RWPE2 (cell line): ENCODE measurements at regions not wholly inside any gene's neighbourhood (a gene's known extent, or its start where the extent isn't known, plus 50 kb on each side); places are given as distances from the start of the nearest gene placed in this dataset.
A peak's percentile ranks its signal among the peaks of the same experiment; 100 is the strongest.

ENCODE experiments used
- ATAC-seq: fragments of 200-7000 bp; cut with Tn5 transposase; 3 replicates; pipeline ENCODE4 v1.9.1; 2021; ENCODE audit warnings: low read depth
- DNase-seq: peaks from one replicate; pipeline ENCODE4 v3.0.0-alpha.2; 2020; ENCODE audit warnings: low spot score
- H3K27ac ChIP-seq: fragments of 450-650 bp; 2 replicates; pipeline ENCODE4 v1.5.1; 2017; ENCODE audit warnings: mild to moderate bottlenecking; ENCODE audit not compliant: poor library complexity, severe bottlenecking
- H3K27me3 ChIP-seq: fragments of 250-450 bp; sonication (Bioruptor Pico); 2 replicates; pipeline ENCODE4 v1.5.1; 2021; ENCODE audit warnings: mild to moderate bottlenecking, moderate library complexity; ENCODE audit not compliant: insufficient read depth, poor library complexity, severe bottlenecking
- H3K36me3 ChIP-seq: fragments of 250-450 bp; sonication (Bioruptor Pico); 2 replicates; pipeline ENCODE4 v1.5.1; 2020; ENCODE audit warnings: low read depth, mild to moderate bottlenecking, moderate library complexity
- H3K4me1 ChIP-seq: fragments of 250-450 bp; sonication (Bioruptor Pico); 2 replicates; pipeline ENCODE4 v1.5.1; 2021; ENCODE audit warnings: mild to moderate bottlenecking, moderate library complexity; ENCODE audit not compliant: insufficient read depth, poor library complexity, severe bottlenecking
- H3K4me3 ChIP-seq: fragments of 250-450 bp; sonication (Bioruptor Pico); 2 replicates; pipeline ENCODE4 v1.5.1; 2021; ENCODE audit warnings: mild to moderate bottlenecking, moderate library complexity; ENCODE audit not compliant: severe bottlenecking
- H3K9me3 ChIP-seq: fragments of 250-450 bp; sonication (Bioruptor Pico); 2 replicates; pipeline ENCODE4 v1.5.1; 2021; ENCODE audit warnings: mild to moderate bottlenecking, moderate library complexity; ENCODE audit not compliant: severe bottlenecking
- TF ChIP-seq, protein P1 (sequence below): fragments of 450-650 bp; IDR thresholded peaks from one replicate; pipeline ENCODE4 v1.5.1; 2017; ENCODE audit warnings: mild to moderate bottlenecking, moderate library complexity; ENCODE audit not compliant: poor library complexity, severe bottlenecking

DNA sequence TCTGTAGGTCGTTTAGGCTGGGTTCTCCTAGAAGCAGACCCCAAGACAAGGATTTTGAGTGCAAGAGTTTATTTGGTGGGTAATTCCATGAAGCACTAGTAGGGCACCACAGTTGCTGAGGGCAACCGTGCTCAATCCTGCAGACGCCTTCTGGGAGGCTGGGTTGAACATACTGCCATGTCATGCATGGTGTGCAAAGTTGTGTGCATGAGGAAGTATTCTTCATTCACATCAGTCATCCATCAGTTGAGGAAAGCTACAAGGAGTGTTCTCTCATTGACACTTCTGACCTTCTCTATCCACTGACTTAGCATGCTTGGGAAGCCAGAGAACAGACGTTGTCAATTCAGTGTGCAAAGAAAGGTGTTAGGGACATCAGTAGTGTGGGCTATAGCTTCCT lies 179.2 kb downstream of the PTPN11 start:
- TF ChIP-seq, protein P1, sequence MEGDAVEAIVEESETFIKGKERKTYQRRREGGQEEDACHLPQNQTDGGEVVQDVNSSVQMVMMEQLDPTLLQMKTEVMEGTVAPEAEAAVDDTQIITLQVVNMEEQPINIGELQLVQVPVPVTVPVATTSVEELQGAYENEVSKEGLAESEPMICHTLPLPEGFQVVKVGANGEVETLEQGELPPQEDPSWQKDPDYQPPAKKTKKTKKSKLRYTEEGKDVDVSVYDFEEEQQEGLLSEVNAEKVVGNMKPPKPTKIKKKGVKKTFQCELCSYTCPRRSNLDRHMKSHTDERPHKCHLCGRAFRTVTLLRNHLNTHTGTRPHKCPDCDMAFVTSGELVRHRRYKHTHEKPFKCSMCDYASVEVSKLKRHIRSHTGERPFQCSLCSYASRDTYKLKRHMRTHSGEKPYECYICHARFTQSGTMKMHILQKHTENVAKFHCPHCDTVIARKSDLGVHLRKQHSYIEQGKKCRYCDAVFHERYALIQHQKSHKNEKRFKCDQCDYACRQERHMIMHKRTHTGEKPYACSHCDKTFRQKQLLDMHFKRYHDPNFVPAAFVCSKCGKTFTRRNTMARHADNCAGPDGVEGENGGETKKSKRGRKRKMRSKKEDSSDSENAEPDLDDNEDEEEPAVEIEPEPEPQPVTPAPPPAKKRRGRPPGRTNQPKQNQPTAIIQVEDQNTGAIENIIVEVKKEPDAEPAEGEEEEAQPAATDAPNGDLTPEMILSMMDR = no peak
- no peaks in the 10 kb centered on the region for H3K4me1 ChIP-seq
- H3K27me3 ChIP-seq = peaks cover 10% of the 10 kb centered on the region
- H3K27ac ChIP-seq = no peak overlapping the region
- H3K36me3 ChIP-seq = no peaks in the 10 kb centered on the region
- ATAC-seq = no peak
- no peak overlapping the region for H3K4me3 ChIP-seq
- no peak for DNase-seq
- no peaks in the 10 kb centered on the region for H3K9me3 ChIP-seq

- no peak for ATAC-seq
- peaks cover 10% of the 10 kb centered on the region for H3K27me3 ChIP-seq
- TF ChIP-seq, protein P1 = no peak
These were observed 179.9 kb downstream of the PTPN11 start for GRCh38 chr12:112598626-112599025.

DNA sequence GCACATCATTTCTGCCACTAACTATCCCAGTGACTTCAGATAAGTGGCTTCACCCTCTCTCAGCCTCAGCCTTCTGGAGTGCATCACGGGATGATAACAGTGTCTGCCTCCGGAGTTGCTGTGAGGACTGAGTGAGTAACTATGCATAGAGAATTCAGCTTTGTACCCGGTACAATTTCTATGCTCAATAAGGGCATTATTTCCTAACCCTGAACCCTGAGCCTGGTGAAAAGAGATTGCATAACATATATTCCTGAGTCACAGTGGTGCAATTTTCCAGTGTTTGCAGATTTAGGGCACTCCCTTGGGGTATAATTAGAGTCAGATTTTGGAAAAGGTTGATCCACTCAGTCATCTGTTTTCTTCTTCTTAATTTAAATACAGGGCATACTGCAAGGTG lies 181.1 kb downstream of the PTPN11 start:
- no peaks in the 10 kb centered on the region for H3K4me1 ChIP-seq
- H3K36me3 ChIP-seq = no peaks in the 10 kb centered on the region
- no peak overlapping the region for H3K27ac ChIP-seq
- DNase-seq (no peak), ATAC-seq (peak; percentile 35; the same call in 2 of the 3 replicates)
- H3K9me3 ChIP-seq = no peaks in the 10 kb centered on the region
- H3K4me3 ChIP-seq = no peak overlapping the region
- TF ChIP-seq, protein P1 = no peak
- H3K27me3 ChIP-seq = peaks cover 10% of the 10 kb centered on the region

More at GRCh38 chr12:112598626-112599025, 179.9 kb downstream of the PTPN11 start:
- no peaks in the 10 kb centered on the region for H3K4me1 ChIP-seq
- no peak for DNase-seq
- H3K9me3 ChIP-seq = no peaks in the 10 kb centered on the region
- no peak overlapping the region for H3K4me3 ChIP-seq
- no peaks in the 10 kb centered on the region for H3K36me3 ChIP-seq
- H3K27ac ChIP-seq = no peak overlapping the region

DNA sequence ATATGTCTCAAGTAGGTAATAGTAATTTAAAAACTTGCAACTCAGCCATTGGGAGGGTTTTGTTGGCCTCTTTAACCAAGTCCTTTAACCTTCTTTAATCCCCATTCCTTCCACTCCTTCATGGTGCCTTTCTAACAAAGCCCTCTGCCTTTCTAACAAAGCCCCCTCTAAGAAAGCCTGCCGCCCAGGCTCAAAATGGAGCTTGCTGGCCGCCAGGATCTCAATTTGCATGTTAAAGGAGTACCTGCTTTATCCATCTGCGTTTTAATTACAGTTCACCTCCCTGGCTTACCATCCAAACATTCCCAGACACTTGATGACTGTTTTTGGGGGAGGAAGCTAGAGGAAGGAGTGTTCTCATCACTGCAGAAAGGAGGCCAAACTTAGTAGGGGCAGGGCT lies 183.4 kb downstream of the PTPN11 start:
- no peak overlapping the region for H3K27ac ChIP-seq
- ATAC-seq (no peak), DNase-seq (no peak)
- no peaks in the 10 kb centered on the region for H3K4me1 ChIP-seq
- TF ChIP-seq, protein P1 = no peak
- H3K9me3 ChIP-seq = no peaks in the 10 kb centered on the region
- H3K4me3 ChIP-seq = no peak overlapping the region
- no peaks in the 10 kb centered on the region for H3K36me3 ChIP-seq
- peaks cover 10% of the 10 kb centered on the region for H3K27me3 ChIP-seq

- Histone ChIP-seq H3K9me3 (no peaks in the 10 kb centered on the region), H3K27ac (no peak overlapping the region), H3K4me1 (no peaks in the 10 kb centered on the region), H3K27me3 (peaks cover 31% of the 10 kb centered on the region), H3K4me3 (no peak overlapping the region), H3K36me3 (no peaks in the 10 kb centered on the region)
- ATAC-seq (no peak), DNase-seq (no peak)
- TF ChIP-seq, protein P1 = no peak
These were observed 184.8 kb upstream of the RPH3A start for GRCh38 chr12:112606611-112607365.
